Right cardiac atrium (tissue), 5 donors: ENCODE measurements at regions not wholly inside any gene's neighbourhood (a gene's known extent, or its start where the extent isn't known, plus 50 kb on each side); places are given as distances from the start of the nearest gene placed in this dataset.

Source experiments
- ATAC-seq, 2 donors: fragments of 200-7000 bp; cut with Tn5 transposase; one replicate each; pipeline versions ENCODE4 v1.8.0 to v1.9.1; 2020; ENCODE audit warnings: moderate library complexity in 2 of 2, mild to moderate bottlenecking in 1 of 2
- DNase-seq, 3 donors: peaks; one replicate each; pipeline ENCODE4 v3.0.0-alpha.2; 2020
- H3K27ac ChIP-seq: one replicate; pipeline ENCODE4 v1.5.1; 2013; ENCODE audit warnings: mild to moderate bottlenecking, low read length, control low read depth, moderate library complexity
- H3K27me3 ChIP-seq: one replicate; pipeline ENCODE4 v1.6.1; 2013; ENCODE audit not compliant: control insufficient read depth, insufficient read depth
- H3K4me1 ChIP-seq: one replicate; pipeline ENCODE4 v1.6.1; 2013; ENCODE audit warnings: low read length; ENCODE audit not compliant: control insufficient read depth, insufficient read depth
- H3K4me3 ChIP-seq: one replicate; pipeline ENCODE4 v1.5.1; 2013; ENCODE audit warnings: low read length, control low read depth
- H3K9me3 ChIP-seq: one replicate; pipeline ENCODE4 v1.6.1; 2013; ENCODE audit warnings: low read length; ENCODE audit not compliant: control insufficient read depth
- WGBS: extraction: QIAGEN DNeasy Blood & Tissue Kit; methylation state at CpG from one replicate; pipeline ENCODE4 v1.1.7; 2013; 5-methylcytosine and 5-hydroxymethylcytosine counted together
- intact Hi-C, 4 donors: fragments of 100-400 bp; cut with DNase I; formaldehyde crosslinking; loops; one replicate each; pipeline versions ENCODE4 v1.11.0 to v1.14.0; 2022 to 2023
- donor health status: healthy with polysubstance abuse.
- donor health status: DM: no; HTN: yes; CAD: no.
- donor health status: DM: no; HTN: no; CAD: no.
- donor health status: DM: no; HTN: yes; CAD: no; lungs with severe emphysema.
- donor health status: DM: yes; HTN: yes; CAD: no.

DNA sequence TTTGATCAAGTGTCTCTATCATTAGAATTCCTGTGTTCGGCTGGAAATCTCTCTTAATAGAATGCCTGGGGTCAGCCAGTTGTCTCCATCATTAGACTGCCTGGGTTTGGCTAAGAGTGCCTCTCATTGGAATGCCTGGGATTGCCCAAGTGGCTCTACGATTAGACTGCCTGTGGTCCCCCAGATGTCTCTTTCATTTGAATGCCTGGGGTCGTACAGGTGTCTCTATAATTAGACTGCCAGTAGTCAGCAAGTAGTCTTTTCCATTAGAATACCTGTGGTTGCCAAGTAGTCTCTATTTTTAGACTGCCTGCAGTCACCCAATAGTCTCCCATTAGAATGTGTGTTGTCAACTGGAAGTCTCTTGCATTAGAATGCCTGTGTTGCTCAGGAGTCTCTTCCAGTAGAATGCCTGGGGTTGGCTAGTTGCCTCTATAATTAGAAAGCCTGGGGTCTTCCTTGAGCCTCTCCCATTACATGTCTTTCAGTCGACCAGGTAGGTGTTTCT, 1523.2 kb downstream of the UQCRFS1 start:
- whole genome bisulfite sequencing, result 40% methylated on average over 4 of the region's 4 CpGs
- ATAC-seq, result no peak
- H3K4me3 ChIP-seq, result no peak overlapping the region
- intact Hi-C loops, result no loop called here
- no peaks in the 10 kb centered on the region for H3K9me3 ChIP-seq
- H3K27ac ChIP-seq, result no peak overlapping the region
- H3K4me1 ChIP-seq, result no peaks in the 10 kb centered on the region
- no peak for DNase-seq
- H3K27me3 ChIP-seq, result no peaks in the 10 kb centered on the region

- intact Hi-C loops, result no loop called here
- DNase-seq (no peak), ATAC-seq (no peak)
- 70% methylated on average over 2 of the region's 2 CpGs for WGBS
- no peaks in the 10 kb centered on the region for H3K4me1 ChIP-seq
- H3K27me3 ChIP-seq, result no peaks in the 10 kb centered on the region
- no peaks in the 10 kb centered on the region for H3K9me3 ChIP-seq
- H3K27ac ChIP-seq, result no peak overlapping the region
- H3K4me3 ChIP-seq, result no peak overlapping the region
Observed at GRCh38 chr19:27684293-27684692, 1528.7 kb downstream of the UQCRFS1 start.

- H3K27me3 ChIP-seq, result no peaks in the 10 kb centered on the region
- ATAC-seq (no peak), DNase-seq (no peak)
- peaks cover 2% of the 10 kb centered on the region for H3K4me1 ChIP-seq
- intact Hi-C loops, result no loop called here
- H3K9me3 ChIP-seq, result no peaks in the 10 kb centered on the region
- WGBS, result 59% methylated on average over 3 of the region's 3 CpGs
- no peak overlapping the region for H3K27ac ChIP-seq
- H3K4me3 ChIP-seq, result no peak overlapping the region
Observed at GRCh38 chr19:27681972-27682371, 1531.0 kb downstream of the UQCRFS1 start.

GRCh38 chr19:27679905-27680304, 1533.0 kb downstream of the UQCRFS1 start:
- WGBS, result 64% methylated on average over 7 of the region's 7 CpGs
- H3K4me1 ChIP-seq, result peaks cover 2% of the 10 kb centered on the region
- intact Hi-C loops, result no loop called here

GRCh38 chr19:27679399-27679798, 1533.6 kb downstream of the UQCRFS1 start:
- ATAC-seq (no peak), DNase-seq (no peak)
- Histone ChIP-seq H3K4me1 (peaks cover 2% of the 10 kb centered on the region), H3K4me3 (no peak overlapping the region), H3K9me3 (no peaks in the 10 kb centered on the region), H3K27ac (no peak overlapping the region), H3K27me3 (no peaks in the 10 kb centered on the region)
- 73% methylated on average over 8 of the region's 8 CpGs for WGBS
- intact Hi-C loops, result no loop called here

More at GRCh38 chr19:27679905-27680304, 1533.0 kb downstream of the UQCRFS1 start:
- Histone ChIP-seq H3K9me3 (no peaks in the 10 kb centered on the region), H3K4me3 (no peak overlapping the region), H3K27ac (no peak overlapping the region), H3K27me3 (no peaks in the 10 kb centered on the region)
- DNase-seq, result no peak
- ATAC-seq, result no peak

DNA sequence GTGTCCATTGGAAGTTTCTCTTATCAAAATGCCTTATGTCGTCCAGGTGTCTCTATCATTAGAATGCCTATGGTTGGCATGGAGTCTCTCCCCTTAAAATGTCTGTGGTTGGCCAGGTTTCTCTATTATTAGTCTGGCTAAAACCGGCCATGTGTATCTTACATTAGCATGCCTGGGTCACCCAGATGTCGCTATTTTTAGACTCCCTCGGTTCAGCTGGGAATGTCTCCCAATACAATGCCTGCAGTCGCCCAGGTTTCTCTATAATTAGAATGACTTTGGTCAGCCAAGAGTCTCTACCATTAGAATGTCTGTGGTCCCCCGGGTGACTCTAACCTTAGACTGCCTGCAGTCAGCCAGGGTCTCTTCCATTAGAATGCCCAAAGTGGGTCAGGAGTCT, 1536.1 kb downstream of the UQCRFS1 start:
- DNase-seq (no peak), ATAC-seq (peak; percentile 63 to 71)
- intact Hi-C loops, result no loop called here
- WGBS, result 38% methylated on average over 6 of the region's 6 CpGs
- Histone ChIP-seq H3K4me3 (no peak overlapping the region), H3K9me3 (no peaks in the 10 kb centered on the region), H3K27me3 (no peaks in the 10 kb centered on the region), H3K27ac (peak overlapping the region; percentile 91), H3K4me1 (peaks cover 8% of the 10 kb centered on the region)

GRCh38 chr19:27676334-27676733, 1536.6 kb downstream of the UQCRFS1 start:
- ATAC-seq, result peak in 1 of 2 donors; percentile 5
- no peak for DNase-seq
- Histone ChIP-seq H3K27ac (peak overlapping the region; percentile 91), H3K4me3 (no peak overlapping the region), H3K9me3 (no peaks in the 10 kb centered on the region), H3K27me3 (no peaks in the 10 kb centered on the region), H3K4me1 (peaks cover 8% of the 10 kb centered on the region)
- intact Hi-C loops, result no loop called here
- 58% methylated on average over 3 of the region's 3 CpGs for WGBS

- DNase-seq, result no peak
- Histone ChIP-seq H3K4me3 (no peak overlapping the region), H3K27ac (peak overlapping the region; percentile 91)
Observed at GRCh38 chr19:27675771-27676170, 1537.2 kb downstream of the UQCRFS1 start.

DNA sequence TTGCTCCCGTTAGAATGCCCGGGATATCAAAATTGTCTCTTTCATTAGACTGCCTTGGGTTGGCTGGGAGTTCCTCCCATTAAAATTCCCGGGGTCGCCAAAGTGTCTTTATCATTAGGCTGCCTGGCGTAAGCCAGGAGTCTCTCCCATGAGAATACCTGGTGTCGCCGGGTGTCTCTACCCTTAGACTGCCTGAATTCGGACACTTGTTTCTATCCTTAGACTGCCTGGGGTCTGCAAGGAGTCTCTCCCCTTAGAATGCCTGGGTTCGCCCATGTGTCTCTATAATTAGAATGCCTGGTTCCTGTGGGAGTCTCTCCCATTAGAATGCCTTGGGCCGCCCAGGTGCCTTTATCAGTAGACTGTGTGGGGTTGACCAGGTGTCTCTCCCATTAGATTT, 1538.2 kb downstream of the UQCRFS1 start:
- Histone ChIP-seq H3K4me1 (peaks cover 8% of the 10 kb centered on the region), H3K9me3 (no peaks in the 10 kb centered on the region), H3K27ac (peak overlapping the region; percentile 99), H3K4me3 (no peak overlapping the region), H3K27me3 (no peaks in the 10 kb centered on the region)
- 81% methylated on average over 10 of the region's 10 CpGs for WGBS
- ATAC-seq (no peak), DNase-seq (no peak)
- intact Hi-C loops, result no loop called here

More at GRCh38 chr19:27675771-27676170, 1537.2 kb downstream of the UQCRFS1 start:
- Histone ChIP-seq H3K27me3 (no peaks in the 10 kb centered on the region), H3K4me1 (peaks cover 8% of the 10 kb centered on the region), H3K9me3 (no peaks in the 10 kb centered on the region)
- intact Hi-C loops, result no loop called here
- peak; percentile 33 to 49 for ATAC-seq
- 36% methylated on average over 3 of the region's 3 CpGs for WGBS

DNA sequence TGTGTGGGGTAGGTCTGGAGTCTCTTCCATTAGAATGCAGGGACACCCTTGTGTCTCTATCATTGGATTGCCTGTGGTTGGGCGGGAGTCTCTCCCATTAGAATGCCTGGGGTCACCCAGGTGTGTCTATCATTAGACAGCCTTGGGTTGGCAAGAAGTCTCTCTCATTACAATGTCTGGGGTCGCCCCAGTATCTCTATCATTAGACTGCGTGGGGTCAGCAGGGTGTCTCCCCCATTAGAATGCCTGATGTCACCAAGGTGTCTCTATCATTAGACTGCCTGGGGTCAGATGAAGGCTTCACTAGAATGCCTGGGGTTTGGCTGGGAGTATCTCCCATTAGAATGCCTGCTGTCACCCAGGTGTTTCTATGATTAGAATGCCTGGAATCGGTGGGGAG, 1539.0 kb downstream of the UQCRFS1 start:
- Histone ChIP-seq H3K27me3 (no peaks in the 10 kb centered on the region), H3K27ac (peak overlapping the region; percentile 99), H3K9me3 (no peaks in the 10 kb centered on the region), H3K4me3 (no peak overlapping the region), H3K4me1 (peaks cover 8% of the 10 kb centered on the region)
- intact Hi-C loops, result no loop called here
- ATAC-seq (no peak), DNase-seq (no peak)
- WGBS, result 45% methylated on average over 4 of the region's 4 CpGs

DNA sequence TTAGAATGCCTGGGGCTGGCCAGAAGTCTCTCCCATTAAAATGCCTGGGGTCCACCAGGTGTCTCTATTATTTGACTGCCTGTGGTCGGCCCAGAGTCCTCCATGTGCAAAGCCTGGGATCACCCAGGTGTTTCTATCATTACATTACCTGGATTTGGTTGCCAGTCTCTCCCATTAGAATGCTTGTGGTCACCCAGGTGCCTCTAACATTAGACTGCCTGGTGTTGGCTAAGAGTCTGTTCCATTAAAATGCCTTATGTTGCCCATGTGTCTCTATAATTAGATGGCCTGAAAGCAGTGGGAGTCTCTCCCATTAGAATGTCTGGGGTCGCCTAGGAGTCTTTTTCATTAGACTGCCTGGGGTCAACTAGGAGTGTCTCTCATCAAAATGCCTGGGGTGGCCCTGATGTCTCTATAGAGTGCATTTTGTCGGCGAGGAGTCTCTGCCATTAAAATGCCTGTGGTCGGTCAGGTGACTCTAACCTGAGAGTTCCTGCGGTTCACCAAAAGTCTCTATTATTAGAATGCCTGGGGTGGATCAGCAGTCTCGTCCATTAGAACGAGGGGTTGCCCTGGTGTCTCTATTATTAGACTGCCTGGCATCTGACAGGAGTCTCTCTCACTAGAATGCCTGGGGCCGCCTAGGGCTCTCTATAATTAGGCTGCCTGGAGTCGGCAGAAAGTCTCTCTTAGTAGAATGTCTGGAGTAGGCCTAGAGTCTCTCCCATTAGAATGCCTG, 1540.5 kb downstream of the UQCRFS1 start:
- H3K4me1 ChIP-seq, result peaks cover 6% of the 10 kb centered on the region
- DNase-seq (peak; percentile 26 to 70 (median 66)), ATAC-seq (peak; percentile 82 to 86)
- H3K9me3 ChIP-seq, result no peaks in the 10 kb centered on the region
- H3K27me3 ChIP-seq, result no peaks in the 10 kb centered on the region
- H3K27ac ChIP-seq, result peak overlapping the region; percentile 99
- WGBS, result 53% methylated on average over 10 of the region's 10 CpGs
- intact Hi-C loops, result no loop called here
- H3K4me3 ChIP-seq, result no peak overlapping the region
